Neuronal stem cell (in vitro differentiated cells): ENCODE measurements at regions not wholly inside any gene's neighbourhood (a gene's known extent, or its start where the extent isn't known, plus 50 kb on each side); places are given as distances from the start of the nearest gene placed in this dataset.

Source experiments
- DNase-seq: peaks from one replicate; pipeline ENCODE4 v3.0.0-alpha.2; 2013; ENCODE audit warnings: low spot score
- H2AFZ ChIP-seq: one replicate; pipeline ENCODE4 v1.6.1; 2013; ENCODE audit warnings: mild to moderate bottlenecking, low read length, inconsistent platforms
- H2AK5ac ChIP-seq: 2 replicates; pipeline ENCODE4 v1.6.1; 2013; ENCODE audit warnings: low read depth, mild to moderate bottlenecking, inconsistent platforms, low read length, moderate library complexity, mixed read lengths
- H2BK120ac ChIP-seq: 2 replicates; pipeline ENCODE4 v1.6.1; 2013; ENCODE audit warnings: low read depth, mild to moderate bottlenecking, inconsistent platforms, low read length, moderate library complexity, mixed read lengths
- H2BK12ac ChIP-seq: one replicate; pipeline ENCODE4 v1.6.1; 2013; ENCODE audit warnings: low read length, inconsistent platforms
- H2BK15ac ChIP-seq: 2 replicates; pipeline ENCODE4 v1.6.1; 2013; ENCODE audit warnings: mild to moderate bottlenecking, low read length, inconsistent platforms, mixed read lengths
- H2BK5ac ChIP-seq: one replicate; pipeline ENCODE4 v1.6.1; 2013; ENCODE audit warnings: inconsistent platforms, mild to moderate bottlenecking, low read length, moderate library complexity
- H3K14ac ChIP-seq: one replicate; pipeline ENCODE4 v1.6.1; 2013; ENCODE audit warnings: low read length, inconsistent platforms
- H3K18ac ChIP-seq: 2 replicates; pipeline ENCODE4 v1.6.1; 2013; ENCODE audit warnings: low read length, inconsistent platforms
- H3K23ac ChIP-seq: 2 replicates; pipeline ENCODE4 v1.6.1; 2013; ENCODE audit warnings: low read depth, mild to moderate bottlenecking, mixed read lengths, low read length, inconsistent platforms; ENCODE audit not compliant: poor library complexity
- H3K27ac ChIP-seq: replicated peaks from 3 replicates; pipeline ENCODE4 v1.5.1; 2013; ENCODE audit warnings: low read length, inconsistent platforms
- H3K27me3 ChIP-seq, 3 experiments: 2 replicates each; pipeline ENCODE4 v1.6.1; 2013; ENCODE audit warnings: low read length in 3 of 3, mild to moderate bottlenecking in 2 of 3, inconsistent platforms in 1 of 3, low read depth in 1 of 3, mixed read lengths in 1 of 3, moderate library complexity in 1 of 3; ENCODE audit not compliant: control insufficient read depth in 3 of 3, insufficient read depth in 3 of 3
- H3K36me3 ChIP-seq, 2 donors: replicated peaks in 1 of 2; 2 replicates each; pipeline ENCODE4 v1.6.1; 2013; ENCODE audit warnings: low read length in 2 of 2; ENCODE audit not compliant: control insufficient read depth in 2 of 2, insufficient read depth in 2 of 2
- H3K4ac ChIP-seq: 2 replicates; pipeline ENCODE4 v1.6.1; 2013; ENCODE audit warnings: inconsistent platforms, mild to moderate bottlenecking, low read length, moderate library complexity
- H3K4me1 ChIP-seq, 2 donors: 1 replicate in 1 of 2; 2 replicates in 1 of 2; pipeline ENCODE4 v1.6.1; 2013; ENCODE audit warnings: low read length in 2 of 2, low read depth in 1 of 2; ENCODE audit not compliant: control insufficient read depth in 2 of 2, insufficient read depth in 1 of 2
- H3K4me2 ChIP-seq: one replicate; pipeline ENCODE4 v1.6.1; 2013; ENCODE audit warnings: mild to moderate bottlenecking, low read length, inconsistent platforms; ENCODE audit not compliant: insufficient read depth, poor library complexity, severe bottlenecking
- H3K4me3 ChIP-seq, 2 donors: 2 replicates each; pipeline ENCODE4 v1.5.1; 2013; ENCODE audit warnings: low read length in 2 of 2, mild to moderate bottlenecking in 2 of 2, inconsistent platforms in 1 of 2, moderate library complexity in 1 of 2
- H3K79me1 ChIP-seq: one replicate; pipeline ENCODE4 v1.6.1; 2013; ENCODE audit warnings: low read depth, mild to moderate bottlenecking, inconsistent platforms, low read length, moderate library complexity
- H3K9ac ChIP-seq: one replicate; pipeline ENCODE4 v1.6.1; 2013; ENCODE audit warnings: mild to moderate bottlenecking, low read depth, low read length, inconsistent platforms; ENCODE audit not compliant: poor library complexity
- H3K9me3 ChIP-seq, 2 donors: replicated peaks in 1 of 2; 2 replicates each; pipeline versions ENCODE3 to v1.6.1; 2013; ENCODE audit warnings: low read length in 2 of 2, mild to moderate bottlenecking in 2 of 2, inconsistent platforms in 1 of 2, low read depth in 1 of 2, mixed read lengths in 1 of 2, moderate library complexity in 1 of 2; ENCODE audit not compliant: control insufficient read depth in 2 of 2, insufficient read depth in 1 of 2
- H4K8ac ChIP-seq: one replicate; pipeline ENCODE4 v1.6.1; 2013; ENCODE audit warnings: low read depth, mild to moderate bottlenecking, inconsistent platforms, low read length, moderate library complexity
- H4K91ac ChIP-seq: one replicate; pipeline ENCODE4 v1.6.1; 2013; ENCODE audit warnings: low read length, low read depth, mild to moderate bottlenecking, inconsistent platforms; ENCODE audit not compliant: poor library complexity
- WGBS, 2 donors: extraction: QIAGEN DNeasy Blood & Tissue Kit; methylation state at CpG; one replicate each; pipeline ENCODE4 v1.1.7; 2013; ENCODE audit warnings: missing lambda C conversion rate in 2 of 2, mixed read lengths in 1 of 2; ENCODE audit not compliant: insufficient read length in 2 of 2, insufficient replicate concordance in 1 of 2; ENCODE audit errors: extremely low coverage in 2 of 2; 5-methylcytosine and 5-hydroxymethylcytosine counted together

GRCh38 chr20:58109918-58110635, 118.4 kb downstream of the ANKRD60 start:
- H2BK5ac ChIP-seq = no peak overlapping the region
- H3K4me3 ChIP-seq = no peak overlapping the region
- peaks cover 0 to 7% (median 0%) of the 10 kb centered on the region in 3 experiments for H3K27me3 ChIP-seq
- no peaks in the 10 kb centered on the region for H3K36me3 ChIP-seq
- WGBS, 2 donors = no CpG with 5 or more reads among the region's 3 CpGs
- no peak overlapping the region for H2BK120ac ChIP-seq
- no peak overlapping the region for H3K14ac ChIP-seq
- H2AK5ac ChIP-seq = no peak overlapping the region
- no peak overlapping the region for H2AFZ ChIP-seq
- no peak overlapping the region for H4K91ac ChIP-seq
- no peak overlapping the region for H3K18ac ChIP-seq
- H4K8ac ChIP-seq = no peak overlapping the region
- peaks cover 0 to 2% of the 10 kb centered on the region in 2 donors for H3K4me1 ChIP-seq
- H3K23ac ChIP-seq = no peak overlapping the region
- no peaks in the 10 kb centered on the region for H3K79me1 ChIP-seq
- H3K4ac ChIP-seq = no peak overlapping the region
- no peak overlapping the region for H2BK15ac ChIP-seq
- no peak overlapping the region for H2BK12ac ChIP-seq
- H3K4me2 ChIP-seq = no peak overlapping the region
- no peak overlapping the region for H3K27ac ChIP-seq
- H3K9me3 ChIP-seq = no peaks in the 10 kb centered on the region
- no peak overlapping the region for H3K9ac ChIP-seq
- no peak for DNase-seq

GRCh38 chr20:58109126-58109880, 119.2 kb downstream of the ANKRD60 start:
- H3K27me3 ChIP-seq = peaks cover 0 to 7% (median 0%) of the 10 kb centered on the region in 3 experiments
- H2AFZ ChIP-seq = no peak overlapping the region
- WGBS, 2 donors = no CpG with 5 or more reads among the region's 4 CpGs
- no peak for DNase-seq
- H3K4me1 ChIP-seq = peaks cover 0 to 2% of the 10 kb centered on the region in 2 donors
- no peaks in the 10 kb centered on the region for H3K9me3 ChIP-seq
- no peak overlapping the region for H3K4me2 ChIP-seq
- no peaks in the 10 kb centered on the region for H3K36me3 ChIP-seq
- no peak overlapping the region for H3K14ac ChIP-seq
- H3K9ac ChIP-seq = no peak overlapping the region
- no peak overlapping the region for H4K8ac ChIP-seq
- H2BK12ac ChIP-seq = no peak overlapping the region
- no peak overlapping the region for H3K18ac ChIP-seq
- no peak overlapping the region for H3K4me3 ChIP-seq
- no peak overlapping the region for H2BK5ac ChIP-seq
- no peak overlapping the region for H2BK120ac ChIP-seq
- no peak overlapping the region for H3K27ac ChIP-seq
- H4K91ac ChIP-seq = no peak overlapping the region
- no peaks in the 10 kb centered on the region for H3K79me1 ChIP-seq
- no peak overlapping the region for H3K23ac ChIP-seq
- H3K4ac ChIP-seq = no peak overlapping the region
- H2AK5ac ChIP-seq = no peak overlapping the region
- H2BK15ac ChIP-seq = no peak overlapping the region

- H2AK5ac ChIP-seq = no peak overlapping the region
- no peak overlapping the region for H3K14ac ChIP-seq
- WGBS, 2 donors = no CpG with 5 or more reads among the region's 1 CpG
- no peak overlapping the region for H3K27ac ChIP-seq
- H3K9me3 ChIP-seq = no peaks in the 10 kb centered on the region
- no peak for DNase-seq
- H2BK120ac ChIP-seq = no peak overlapping the region
- H2BK15ac ChIP-seq = no peak overlapping the region
- no peak overlapping the region for H4K8ac ChIP-seq
- peaks cover 0 to under 1% of the 10 kb centered on the region in 2 donors for H3K4me1 ChIP-seq
- H2BK12ac ChIP-seq = no peak overlapping the region
- no peaks in the 10 kb centered on the region for H3K79me1 ChIP-seq
- no peak overlapping the region for H3K4me2 ChIP-seq
- peaks cover 0 to 7% (median 0%) of the 10 kb centered on the region in 3 experiments for H3K27me3 ChIP-seq
- no peak overlapping the region for H3K9ac ChIP-seq
- no peak overlapping the region for H3K4me3 ChIP-seq
- H3K23ac ChIP-seq = no peak overlapping the region
- H2BK5ac ChIP-seq = no peak overlapping the region
- H2AFZ ChIP-seq = no peak overlapping the region
- H3K18ac ChIP-seq = peak overlapping the region; percentile 5
- no peak overlapping the region for H4K91ac ChIP-seq
- H3K36me3 ChIP-seq = no peaks in the 10 kb centered on the region
- H3K4ac ChIP-seq = no peak overlapping the region
These were observed 120.9 kb downstream of the ANKRD60 start for GRCh38 chr20:58107533-58107932.

GRCh38 chr20:58106143-58106750, 122.2 kb downstream of the ANKRD60 start:
- Histone ChIP-seq H3K4ac (no peak overlapping the region), H3K27me3 (no peaks in the 10 kb centered on the region), H4K91ac (no peak overlapping the region), H2BK5ac (no peak overlapping the region), H3K9me3 (no peaks in the 10 kb centered on the region), H3K27ac (no peak overlapping the region), H2AFZ (no peak overlapping the region), H3K23ac (no peak overlapping the region), H3K4me2 (no peak overlapping the region), H3K36me3 (no peaks in the 10 kb centered on the region), H3K9ac (no peak overlapping the region), H2BK15ac (no peak overlapping the region), H3K18ac (no peak overlapping the region), H3K4me3 (no peak overlapping the region), H2BK12ac (no peak overlapping the region), H4K8ac (no peak overlapping the region), H3K4me1 (no peaks in the 10 kb centered on the region), H3K79me1 (no peaks in the 10 kb centered on the region), H2BK120ac (no peak overlapping the region), H2AK5ac (no peak overlapping the region), H3K14ac (no peak overlapping the region)
- DNase-seq = no peak
- WGBS, 2 donors = no CpG with 5 or more reads among the region's 9 CpGs
